ENCODE measurements at regions not wholly inside any gene's neighbourhood (a gene's known extent, or its start where the extent isn't known, plus 50 kb on each side); places are given as distances from the start of the nearest gene placed in this dataset.
"Not testable (repeated sequence)": the region's sequence is repeated elsewhere in the genome, so short reads cannot be mapped to it uniquely, and the experiment has no call there.

DNA sequence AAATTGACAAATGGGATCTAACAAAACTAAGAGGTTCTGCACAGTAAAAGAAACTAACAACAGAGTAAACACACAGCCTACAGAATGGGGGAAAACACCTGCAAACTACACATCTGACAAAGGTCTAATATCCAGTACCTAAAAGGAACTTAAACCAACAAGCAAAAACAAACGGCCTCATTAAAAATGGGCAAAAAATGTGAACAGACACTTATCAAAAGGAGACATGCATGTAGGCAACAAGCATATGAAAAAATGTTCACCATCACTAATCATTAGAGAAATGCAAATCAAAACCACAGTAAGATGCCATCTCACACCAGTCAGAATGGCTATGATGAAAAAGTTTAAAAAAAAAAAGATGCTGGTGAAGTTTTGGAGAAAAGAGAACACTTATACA is 197.4 kb downstream of the KBTBD2 start:
- H3K9me3 Mint-ChIP-seq, result peaks cover 12% of the 10 kb centered on the region
- no peak overlapping the region for H3K27ac Mint-ChIP-seq (ENCODE audit: unreplicated experiment)
- H3K4me3 Mint-ChIP-seq, result no peak overlapping the region
- TF ChIP-seq, protein P1, sequence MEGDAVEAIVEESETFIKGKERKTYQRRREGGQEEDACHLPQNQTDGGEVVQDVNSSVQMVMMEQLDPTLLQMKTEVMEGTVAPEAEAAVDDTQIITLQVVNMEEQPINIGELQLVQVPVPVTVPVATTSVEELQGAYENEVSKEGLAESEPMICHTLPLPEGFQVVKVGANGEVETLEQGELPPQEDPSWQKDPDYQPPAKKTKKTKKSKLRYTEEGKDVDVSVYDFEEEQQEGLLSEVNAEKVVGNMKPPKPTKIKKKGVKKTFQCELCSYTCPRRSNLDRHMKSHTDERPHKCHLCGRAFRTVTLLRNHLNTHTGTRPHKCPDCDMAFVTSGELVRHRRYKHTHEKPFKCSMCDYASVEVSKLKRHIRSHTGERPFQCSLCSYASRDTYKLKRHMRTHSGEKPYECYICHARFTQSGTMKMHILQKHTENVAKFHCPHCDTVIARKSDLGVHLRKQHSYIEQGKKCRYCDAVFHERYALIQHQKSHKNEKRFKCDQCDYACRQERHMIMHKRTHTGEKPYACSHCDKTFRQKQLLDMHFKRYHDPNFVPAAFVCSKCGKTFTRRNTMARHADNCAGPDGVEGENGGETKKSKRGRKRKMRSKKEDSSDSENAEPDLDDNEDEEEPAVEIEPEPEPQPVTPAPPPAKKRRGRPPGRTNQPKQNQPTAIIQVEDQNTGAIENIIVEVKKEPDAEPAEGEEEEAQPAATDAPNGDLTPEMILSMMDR (conservative IDR thresholded peaks at IDR 0.05), result no peak
- no peaks in the 10 kb centered on the region for H3K27me3 Mint-ChIP-seq (ENCODE audit: low read depth)
- peaks cover 26% of the 10 kb centered on the region for H3K36me3 Mint-ChIP-seq (ENCODE audit: low read depth)
- DNase-seq (ENCODE audit: low read depth, low spot score), result no peak
- no peaks in the 10 kb centered on the region for H3K4me1 Mint-ChIP-seq

DNA sequence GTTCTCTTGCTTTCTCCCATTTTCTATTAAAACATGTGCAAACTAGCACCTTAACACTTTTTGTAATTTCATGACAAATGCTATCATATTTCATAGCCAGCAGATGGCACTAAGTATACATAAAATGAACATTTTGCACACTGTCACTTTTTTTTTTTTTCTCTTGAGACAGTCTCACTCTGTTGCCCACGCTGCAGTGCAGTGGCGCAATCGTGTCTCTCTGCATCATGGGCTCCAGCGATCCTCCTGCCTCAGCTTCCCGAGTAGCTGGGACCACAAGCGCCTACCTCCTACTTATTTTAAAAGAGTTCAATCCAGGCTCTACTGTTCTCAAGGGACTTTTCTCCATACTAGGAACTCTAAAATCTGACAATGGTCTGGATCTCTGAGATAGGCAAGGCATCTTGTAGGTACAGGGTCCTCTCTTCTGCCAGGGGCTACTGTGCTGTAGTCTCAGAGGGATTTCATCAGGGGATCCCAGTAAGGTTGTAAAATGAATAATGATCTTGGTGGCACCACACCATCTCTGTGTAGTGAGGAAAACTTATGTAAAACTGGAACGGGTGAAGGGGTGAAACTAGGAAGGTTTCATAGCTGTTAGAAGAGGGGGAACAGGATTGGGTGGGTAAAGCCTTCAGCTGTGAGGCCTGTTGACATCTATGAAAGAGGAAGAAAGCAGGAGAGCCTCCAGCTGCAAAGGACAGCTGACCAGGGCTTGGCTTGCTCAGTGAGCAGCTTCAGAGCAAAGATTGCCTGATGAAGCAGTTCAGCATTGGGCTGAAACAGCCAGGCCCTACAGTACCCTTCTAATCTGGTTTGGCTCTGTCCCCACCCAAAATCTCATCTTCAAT is 196.9 kb downstream of the AVL9 start:
- DNase-seq (ENCODE audit: low read depth, low spot score); H3K4me1 Mint-ChIP-seq; H3K27me3 Mint-ChIP-seq (ENCODE audit: low read depth); H3K4me3 Mint-ChIP-seq: not testable (repeated sequence)
- H3K9me3 Mint-ChIP-seq, result peaks cover 13% of the 10 kb centered on the region
- peaks cover 30% of the 10 kb centered on the region for H3K36me3 Mint-ChIP-seq (ENCODE audit: low read depth)
- peak overlapping the region; percentile 15 for H3K27ac Mint-ChIP-seq (ENCODE audit: unreplicated experiment)
- TF ChIP-seq, protein P1 (conservative IDR thresholded peaks at IDR 0.05), result peak; percentile 55

GRCh38 chr7:32688092-32688491 is 192.8 kb downstream of the AVL9 start:
- H3K27ac Mint-ChIP-seq (ENCODE audit: unreplicated experiment); DNase-seq (ENCODE audit: low read depth, low spot score); H3K4me1 Mint-ChIP-seq; H3K9me3 Mint-ChIP-seq; H3K27me3 Mint-ChIP-seq (ENCODE audit: low read depth); H3K4me3 Mint-ChIP-seq: not testable (repeated sequence)
- peaks cover 11% of the 10 kb centered on the region for H3K36me3 Mint-ChIP-seq (ENCODE audit: low read depth)

GRCh38 chr7:32681174-32681518 is 185.9 kb downstream of the AVL9 start:
- Mint-ChIP-seq H3K27me3 (ENCODE audit: low read depth) (no peaks in the 10 kb centered on the region), H3K27ac (ENCODE audit: unreplicated experiment) (no peak overlapping the region), H3K9me3 (peaks cover 10% of the 10 kb centered on the region), H3K4me3 (no peak overlapping the region), H3K36me3 (ENCODE audit: low read depth) (peaks cover 9% of the 10 kb centered on the region), H3K4me1 (no peaks in the 10 kb centered on the region)
- TF ChIP-seq, protein P1 (conservative IDR thresholded peaks at IDR 0.05), result no peak
- no peak for DNase-seq (ENCODE audit: low read depth, low spot score)

DNA sequence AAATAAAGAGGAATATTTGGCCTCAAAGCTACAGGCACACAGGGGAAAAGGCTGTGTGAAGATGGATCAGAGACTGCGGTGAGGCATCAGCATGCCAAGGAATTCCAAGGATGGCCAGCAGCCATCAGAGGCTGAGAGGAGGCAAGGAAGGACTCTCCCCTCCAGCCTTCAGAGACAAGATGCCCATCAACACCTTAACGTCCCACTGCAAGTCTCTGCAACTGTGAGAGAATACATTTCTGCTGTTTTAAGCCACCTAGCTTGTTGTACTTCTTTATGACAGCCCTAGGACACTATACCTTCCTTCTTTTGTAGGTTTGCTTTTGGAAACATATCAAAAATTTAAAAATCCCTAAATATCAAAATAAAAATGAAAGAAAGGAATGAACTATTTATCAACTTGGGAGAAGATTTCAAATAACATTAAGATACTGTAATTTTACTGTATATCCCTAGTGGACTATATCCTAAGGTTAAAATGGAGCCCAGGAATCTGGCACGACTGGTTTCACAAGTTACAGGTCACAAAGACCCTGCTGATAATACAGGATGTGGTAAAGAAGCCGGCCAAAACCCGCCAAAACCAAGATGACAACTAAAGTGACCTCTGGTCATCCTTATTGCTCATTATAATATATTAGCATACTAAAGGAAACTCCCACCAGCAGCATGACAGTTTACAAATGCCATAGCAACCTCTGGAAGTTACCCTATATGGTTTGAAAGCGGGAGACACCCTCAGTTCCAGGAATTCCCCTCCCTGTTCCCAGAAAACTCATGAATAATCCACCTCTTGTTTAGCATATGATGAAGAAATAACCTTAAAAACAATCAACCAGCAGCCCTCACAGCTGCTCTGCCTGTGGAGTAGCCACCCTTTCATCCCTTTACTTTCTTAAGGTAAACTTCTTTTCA is 185.2 kb downstream of the AVL9 start:
- peaks cover 12% of the 10 kb centered on the region for H3K36me3 Mint-ChIP-seq (ENCODE audit: low read depth)
- H3K4me1 Mint-ChIP-seq, result no peaks in the 10 kb centered on the region
- peaks cover 10% of the 10 kb centered on the region for H3K9me3 Mint-ChIP-seq
- TF ChIP-seq, protein P1 (conservative IDR thresholded peaks at IDR 0.05), result no peak
- H3K27ac Mint-ChIP-seq (ENCODE audit: unreplicated experiment), result no peak overlapping the region
- H3K27me3 Mint-ChIP-seq (ENCODE audit: low read depth), result no peaks in the 10 kb centered on the region
- H3K4me3 Mint-ChIP-seq, result no peak overlapping the region
- no peak for DNase-seq (ENCODE audit: low read depth, low spot score)
